H9 (cell line): ENCODE measurements at regions not wholly inside any gene's neighbourhood (a gene's known extent, or its start where the extent isn't known, plus 50 kb on each side); places are given as distances from the start of the nearest gene placed in this dataset.

Source experiments
- DNase-seq: peaks from one replicate; pipeline ENCODE4 v3.0.0-alpha.2; 2017
- H2AFZ ChIP-seq: one replicate; pipeline ENCODE4 v1.6.1; 2013; ENCODE audit warnings: mild to moderate bottlenecking, low read length, control low read depth, moderate library complexity
- H2AK5ac ChIP-seq: 2 replicates; pipeline ENCODE4 v1.6.1; 2013; ENCODE audit warnings: low read length, control low read depth, mixed read lengths; ENCODE audit not compliant: insufficient read length
- H2BK120ac ChIP-seq: one replicate; pipeline ENCODE4 v1.6.1; 2013; ENCODE audit warnings: low read depth, mild to moderate bottlenecking, low read length, control low read depth, inconsistent platforms; ENCODE audit not compliant: poor library complexity, severe bottlenecking
- H2BK12ac ChIP-seq: 2 replicates; pipeline ENCODE4 v1.6.1; 2013; ENCODE audit warnings: low read length, control low read depth, mixed read lengths, low read depth; ENCODE audit not compliant: insufficient read length
- H2BK15ac ChIP-seq: 2 replicates; pipeline ENCODE4 v1.6.1; 2013; ENCODE audit warnings: low read depth, low read length, control low read depth
- H2BK20ac ChIP-seq: one replicate; pipeline ENCODE4 v1.6.1; 2013; ENCODE audit warnings: low read depth, mild to moderate bottlenecking, low read length, control low read depth, inconsistent platforms; ENCODE audit not compliant: poor library complexity, severe bottlenecking
- H2BK5ac ChIP-seq: 2 replicates; pipeline ENCODE4 v1.6.1; 2013; ENCODE audit warnings: low read length, control low read depth, mixed read lengths; ENCODE audit not compliant: insufficient read length
- H3K14ac ChIP-seq: 2 replicates; pipeline ENCODE4 v1.6.1; 2013; ENCODE audit warnings: low read length, control low read depth; ENCODE audit not compliant: insufficient read depth
- H3K18ac ChIP-seq: 2 replicates; pipeline ENCODE4 v1.6.1; 2013; ENCODE audit warnings: low read depth, mild to moderate bottlenecking, mixed read lengths, low read length, control low read depth; ENCODE audit not compliant: insufficient read length
- H3K23ac ChIP-seq: 2 replicates; pipeline ENCODE4 v1.6.1; 2013; ENCODE audit warnings: low read length, control low read depth, mixed read lengths, low read depth; ENCODE audit not compliant: insufficient read length
- H3K23me2 ChIP-seq: 2 replicates; pipeline ENCODE4 v1.6.1; 2013; ENCODE audit warnings: low read depth, mild to moderate bottlenecking, mixed read lengths, low read length, control low read depth; ENCODE audit not compliant: insufficient read length, poor library complexity, severe bottlenecking
- H3K27ac ChIP-seq: 2 replicates; pipeline ENCODE4 v1.5.1; 2013; ENCODE audit warnings: low read length, control low read depth, mixed read lengths, low read depth; ENCODE audit not compliant: insufficient read length
- H3K27me3 ChIP-seq: 2 replicates; pipeline ENCODE4 v1.6.1; 2013; ENCODE audit warnings: low read length, control low read depth, inconsistent platforms; ENCODE audit not compliant: insufficient read depth
- H3K4ac ChIP-seq: 2 replicates; pipeline ENCODE4 v1.6.1; 2013; ENCODE audit warnings: low read depth, mild to moderate bottlenecking, control low read depth, inconsistent platforms, low read length, moderate library complexity
- H3K4me1 ChIP-seq: 2 replicates; pipeline ENCODE4 v1.6.1; 2013; ENCODE audit warnings: low read length, control low read depth, inconsistent platforms; ENCODE audit not compliant: insufficient read depth
- H3K4me2 ChIP-seq: 2 replicates; pipeline ENCODE4 v1.6.1; 2013; ENCODE audit warnings: low read length, control low read depth, mixed read lengths; ENCODE audit not compliant: insufficient read length, insufficient read depth
- H3K56ac ChIP-seq: 2 replicates; pipeline ENCODE4 v1.6.1; 2013; ENCODE audit warnings: low read depth, mild to moderate bottlenecking, mixed read lengths, low read length, control low read depth; ENCODE audit not compliant: insufficient read length
- H3K79me1 ChIP-seq: 2 replicates; pipeline ENCODE4 v1.6.1; 2013; ENCODE audit warnings: low read depth, mild to moderate bottlenecking, moderate library complexity, low read length, control low read depth, inconsistent platforms; ENCODE audit not compliant: insufficient read depth, poor library complexity, severe bottlenecking
- H3K79me2 ChIP-seq: 2 replicates; pipeline ENCODE4 v1.6.1; 2013; ENCODE audit warnings: low read length, control low read depth, inconsistent platforms; ENCODE audit not compliant: insufficient read depth
- H3K9ac ChIP-seq: 2 replicates; pipeline ENCODE4 v1.6.1; 2013; ENCODE audit warnings: low read length, control low read depth, mixed read lengths; ENCODE audit not compliant: insufficient read length; ENCODE audit errors: extremely low read depth
- H3K9me3 ChIP-seq: one replicate; pipeline ENCODE4 v1.6.1; 2013; ENCODE audit warnings: low read depth, low read length, inconsistent platforms; ENCODE audit not compliant: control insufficient read depth
- H3T11ph ChIP-seq: one replicate; pipeline ENCODE4 v1.6.1; 2013; ENCODE audit warnings: mild to moderate bottlenecking, low read length, control low read depth, inconsistent platforms
- H4K20me1 ChIP-seq: one replicate; pipeline ENCODE4 v1.6.1; 2013; ENCODE audit not compliant: control insufficient read depth, insufficient read length, insufficient read depth
- H4K5ac ChIP-seq: 2 replicates; pipeline ENCODE4 v1.6.1; 2013; ENCODE audit warnings: low read depth, mild to moderate bottlenecking, mixed read lengths, low read length, control low read depth; ENCODE audit not compliant: insufficient read length
- H4K8ac ChIP-seq: replicated peaks from 2 replicates; pipeline ENCODE4 v1.6.1; 2013; ENCODE audit warnings: low read length, control low read depth, mixed read lengths, low read depth; ENCODE audit not compliant: insufficient read length
- H4K91ac ChIP-seq: 2 replicates; pipeline ENCODE4 v1.6.1; 2013; ENCODE audit warnings: low read depth, mild to moderate bottlenecking, moderate library complexity, mixed read lengths, low read length, control low read depth; ENCODE audit not compliant: insufficient read length
- H3K27ac Mint-ChIP-seq, 3 experiments: 2 replicates in 2 of 3; 3 replicates in 1 of 3; pipeline ENCODE4 v1.8.0; 2020 to 2021; ENCODE audit warnings: mixed read lengths in 3 of 3, mild to moderate bottlenecking in 1 of 3, moderate library complexity in 1 of 3
- H3K27me3 Mint-ChIP-seq: 2 replicates; pipeline ENCODE4 v1.8.0; 2021; ENCODE audit warnings: low read depth, mild to moderate bottlenecking, moderate library complexity, mixed read lengths
- H3K36me3 Mint-ChIP-seq, 3 experiments: 2 replicates in 2 of 3; 3 replicates in 1 of 3; pipeline ENCODE4 v1.8.0; 2020 to 2021; ENCODE audit warnings: low read depth in 3 of 3, mixed read lengths in 3 of 3; ENCODE audit not compliant: insufficient read depth in 1 of 3
- H3K4me1 Mint-ChIP-seq, 2 experiments: 2 replicates each; pipeline ENCODE4 v1.8.0; 2020; ENCODE audit warnings: mixed read lengths in 2 of 2
- H3K4me3 Mint-ChIP-seq, 2 experiments: 2 replicates in 1 of 2; 3 replicates in 1 of 2; pipeline ENCODE4 v1.8.0; 2020 to 2021; ENCODE audit warnings: mild to moderate bottlenecking in 2 of 2, mixed read lengths in 2 of 2, moderate library complexity in 1 of 2
- H3K9me3 Mint-ChIP-seq, 2 experiments: 2 replicates in 1 of 2; 3 replicates in 1 of 2; pipeline ENCODE4 v1.8.0; 2020; ENCODE audit warnings: mild to moderate bottlenecking in 2 of 2, mixed read lengths in 2 of 2, moderate library complexity in 1 of 2
- CTCF ChIP-seq: fragments of 200-600 bp; sonication (generic); conservative IDR thresholded peaks from 3 replicates; pipeline ENCODE4 v1.8.0; 2021; ENCODE audit warnings: antibody characterized with exemption, mild to moderate bottlenecking
- WGBS: extraction: QIAGEN DNeasy Blood & Tissue Kit; methylation state at CpG from one replicate; pipeline ENCODE4 v1.1.7; 2013; ENCODE audit warnings: missing lambda C conversion rate, low lambda C conversion rate, mixed read lengths; ENCODE audit not compliant: insufficient read length; ENCODE audit errors: extremely low coverage; 5-methylcytosine and 5-hydroxymethylcytosine counted together

- Histone ChIP-seq H3K23me2 (no peaks in the 10 kb centered on the region), H2BK5ac (no peak overlapping the region), H3K4ac (no peak overlapping the region), H2AFZ (no peak overlapping the region), H3K14ac (no peak overlapping the region), H4K20me1 (no peaks in the 10 kb centered on the region), H3K9me3 (no peaks in the 10 kb centered on the region), H3T11ph (no peak overlapping the region), H3K23ac (no peak overlapping the region), H3K27ac (no peak overlapping the region), H3K9ac (no peak overlapping the region), H3K79me1 (no peaks in the 10 kb centered on the region), H2BK15ac (no peak overlapping the region), H4K5ac (no peak overlapping the region), H3K4me2 (no peak overlapping the region), H4K8ac (no peak overlapping the region), H3K27me3 (no peaks in the 10 kb centered on the region), H3K18ac (no peak overlapping the region), H3K79me2 (no peaks in the 10 kb centered on the region), H2BK12ac (no peak overlapping the region), H2AK5ac (no peak overlapping the region), H2BK120ac (no peak overlapping the region), H2BK20ac (no peak overlapping the region), H3K4me1 (no peaks in the 10 kb centered on the region), H3K56ac (no peak overlapping the region), H4K91ac (no peak overlapping the region)
- no peaks in the 10 kb centered on the region for H3K36me3 Mint-ChIP-seq
- no peaks in the 10 kb centered on the region for H3K9me3 Mint-ChIP-seq
- TF ChIP-seq CTCF, result no peak
- peaks cover 3 to 7% of the 10 kb centered on the region in 2 experiments; a peak in 3 of 4 replicates for H3K4me1 Mint-ChIP-seq
- whole genome bisulfite sequencing, result no CpG with 5 or more reads among the region's 4 CpGs
- H3K4me3 Mint-ChIP-seq, result no peak overlapping the region
- DNase-seq, result peak; percentile 54
- no peak overlapping the region for H3K27ac Mint-ChIP-seq
- peaks cover 4% of the 10 kb centered on the region for H3K27me3 Mint-ChIP-seq
These were observed 126.4 kb upstream of the ZBED5 start for GRCh38 chr11:10984250-10984649.
